ENCODE measurements at regions not wholly inside any gene's neighbourhood (a gene's known extent, or its start where the extent isn't known, plus 50 kb on each side); places are given as distances from the start of the nearest gene placed in this dataset.

GRCh38 chr6:104574135-104574750 lies 285.5 kb downstream of the HACE1 start:
- WGBS, result 89% methylated on average over 1 of the region's 1 CpG
- no peak for TF ChIP-seq POLR2A (IDR thresholded peaks at IDR 0.05)
- TF ChIP-seq CTCF (IDR thresholded peaks at IDR 0.05), result no peak
- no peak for TF ChIP-seq POLR2AphosphoS5 (IDR thresholded peaks at IDR 0.05)
- no peak for TF ChIP-seq EP300 (IDR thresholded peaks at IDR 0.05)

GRCh38 chr6:104573350-104573749 lies 286.4 kb downstream of the HACE1 start:
- H3K4me3 ChIP-seq, result no peak overlapping the region
- no peaks in the 10 kb centered on the region for H3K27me3 ChIP-seq
- H3K4me1 ChIP-seq, result no peaks in the 10 kb centered on the region
- TF ChIP-seq EP300 (IDR thresholded peaks at IDR 0.05) (no peak), CTCF (IDR thresholded peaks at IDR 0.05) (no peak), POLR2AphosphoS5 (IDR thresholded peaks at IDR 0.05) (no peak)
- no peak overlapping the region for H3K27ac ChIP-seq
- H3K36me3 ChIP-seq, result no peaks in the 10 kb centered on the region
- no peak for DNase-seq (ENCODE audit: low spot score in 2 of 2)
- H3K9me3 ChIP-seq, result no peaks in the 10 kb centered on the region
- 90% methylated on average over 3 of the region's 3 CpGs for WGBS

More at GRCh38 chr6:104574135-104574750, 285.5 kb downstream of the HACE1 start:
- Histone ChIP-seq H3K36me3 (no peaks in the 10 kb centered on the region), H3K4me1 (no peaks in the 10 kb centered on the region), H3K27ac (no peak overlapping the region), H3K27me3 (no peaks in the 10 kb centered on the region), H3K9me3 (no peaks in the 10 kb centered on the region), H3K4me3 (no peak overlapping the region)
- no peak for DNase-seq (ENCODE audit: low spot score in 2 of 2)

GRCh38 chr6:104572901-104573300 lies 286.8 kb downstream of the HACE1 start:
- H3K27me3 ChIP-seq, result no peaks in the 10 kb centered on the region
- H3K27ac ChIP-seq, result no peak overlapping the region
- no peaks in the 10 kb centered on the region for H3K4me1 ChIP-seq
- 73% methylated on average over 4 of the region's 4 CpGs for WGBS
- no peak overlapping the region for H3K4me3 ChIP-seq
- no peaks in the 10 kb centered on the region for H3K9me3 ChIP-seq
- TF ChIP-seq POLR2A (IDR thresholded peaks at IDR 0.05) (no peak), CTCF (IDR thresholded peaks at IDR 0.05) (no peak), EP300 (IDR thresholded peaks at IDR 0.05) (no peak), POLR2AphosphoS5 (IDR thresholded peaks at IDR 0.05) (no peak)
- no peaks in the 10 kb centered on the region for H3K36me3 ChIP-seq
- DNase-seq (ENCODE audit: low spot score in 2 of 2), result no peak

GRCh38 chr6:104566411-104566810 lies 293.3 kb downstream of the HACE1 start:
- no peaks in the 10 kb centered on the region for H3K4me1 ChIP-seq
- no peak for DNase-seq (ENCODE audit: low spot score in 2 of 2)
- no peaks in the 10 kb centered on the region for H3K9me3 ChIP-seq
- no peaks in the 10 kb centered on the region for H3K36me3 ChIP-seq
- H3K4me3 ChIP-seq, result no peak overlapping the region
- H3K27ac ChIP-seq, result no peak overlapping the region
- 92% methylated on average over 3 of the region's 3 CpGs for WGBS
- no peaks in the 10 kb centered on the region for H3K27me3 ChIP-seq
- TF ChIP-seq POLR2A (IDR thresholded peaks at IDR 0.05), result no peak
- TF ChIP-seq EP300 (IDR thresholded peaks at IDR 0.05), result no peak
- TF ChIP-seq POLR2AphosphoS5 (IDR thresholded peaks at IDR 0.05), result no peak
- no peak for TF ChIP-seq CTCF (IDR thresholded peaks at IDR 0.05)

GRCh38 chr6:104563306-104563705 lies 296.4 kb downstream of the HACE1 start:
- TF ChIP-seq POLR2AphosphoS5 (IDR thresholded peaks at IDR 0.05), result no peak
- TF ChIP-seq CTCF (IDR thresholded peaks at IDR 0.05), result no peak
- TF ChIP-seq EP300 (IDR thresholded peaks at IDR 0.05), result no peak
- TF ChIP-seq POLR2A (IDR thresholded peaks at IDR 0.05), result no peak
- 75% methylated on average over 3 of the region's 3 CpGs for WGBS

More at GRCh38 chr6:104563306-104563705, 296.4 kb downstream of the HACE1 start:
- no peak overlapping the region for H3K4me3 ChIP-seq
- no peaks in the 10 kb centered on the region for H3K36me3 ChIP-seq
- no peaks in the 10 kb centered on the region for H3K27me3 ChIP-seq
- no peak overlapping the region for H3K27ac ChIP-seq
- H3K4me1 ChIP-seq, result no peaks in the 10 kb centered on the region
- DNase-seq (ENCODE audit: low spot score in 2 of 2), result no peak
- no peaks in the 10 kb centered on the region for H3K9me3 ChIP-seq
